Fibroblast of gingiva (primary cell): ENCODE measurements at regions not wholly inside any gene's neighbourhood (a gene's known extent, or its start where the extent isn't known, plus 50 kb on each side); places are given as distances from the start of the nearest gene placed in this dataset.
"Not testable (repeated sequence)": the region's sequence is repeated elsewhere in the genome, so short reads cannot be mapped to it uniquely, and the experiment has no call there.

Source experiments
- DNase-seq: peaks from one replicate; pipeline ENCODE4 v3.0.0-alpha.2; 2011; ENCODE audit warnings: low read depth

- no peak for DNase-seq
Measured at GRCh38 chr13:112145551-112146360, 78.8 kb downstream of the SOX1 start.

DNA sequence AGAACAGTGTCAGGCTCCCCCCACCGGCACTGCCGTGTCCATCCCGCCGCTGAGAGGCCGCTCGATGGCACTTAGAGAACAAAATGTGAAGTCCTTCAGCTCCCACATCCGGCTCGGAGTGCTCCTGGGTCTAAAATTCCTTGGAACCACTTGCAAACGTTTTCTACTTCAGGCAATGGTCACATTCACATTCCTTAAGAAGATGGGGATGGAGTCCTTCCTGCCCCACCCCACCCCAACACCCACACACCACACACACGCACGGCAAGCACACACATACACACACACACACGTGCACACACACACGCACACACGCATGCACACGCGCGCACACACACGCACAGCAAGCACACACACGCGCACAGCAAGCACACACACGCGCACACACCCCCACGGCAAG, 83.4 kb downstream of the SOX1 start:
- no peak for DNase-seq

DNA sequence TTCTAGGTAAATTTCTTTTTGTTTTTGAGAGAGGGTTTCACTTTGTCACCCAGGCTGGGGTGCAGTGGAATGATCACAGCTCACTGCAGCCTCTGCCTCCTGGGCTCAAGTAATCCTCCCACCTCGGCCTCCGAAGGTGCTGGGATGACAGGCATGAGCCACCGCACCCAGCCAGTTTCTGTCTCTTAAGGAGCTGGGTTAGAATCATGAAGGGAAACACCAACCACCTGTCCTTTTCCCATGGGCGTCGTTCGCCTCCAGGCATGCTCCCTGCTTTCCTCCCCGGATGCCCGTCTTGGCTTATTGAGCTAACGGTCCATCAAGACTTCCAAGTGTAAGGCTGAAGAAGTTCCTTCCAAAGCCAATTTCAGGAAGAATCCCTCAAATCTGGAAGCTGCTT, 85.9 kb downstream of the SOX1 start:
- no peak for DNase-seq

DNA sequence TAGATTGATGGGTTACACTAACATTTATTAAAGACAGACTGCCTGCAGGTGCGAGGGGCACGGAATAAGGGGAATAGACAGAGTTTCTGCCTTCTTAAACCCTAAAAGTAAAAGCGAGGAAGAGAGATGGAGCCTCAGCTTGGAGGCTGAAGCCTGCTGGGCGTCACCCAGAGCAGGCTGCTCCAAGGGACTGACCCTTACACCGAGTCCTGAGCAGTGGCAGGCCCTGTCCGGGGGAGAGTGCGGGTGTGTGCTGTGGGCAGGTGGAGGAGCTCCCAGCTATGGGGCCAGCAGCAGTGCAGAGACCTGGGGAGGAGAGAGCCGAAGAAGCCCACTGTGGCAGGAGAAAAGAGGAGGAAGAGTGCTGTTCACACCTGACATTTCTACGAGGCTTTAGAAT, 86.4 kb downstream of the SOX1 start:
- DNase-seq: no peak

DNA sequence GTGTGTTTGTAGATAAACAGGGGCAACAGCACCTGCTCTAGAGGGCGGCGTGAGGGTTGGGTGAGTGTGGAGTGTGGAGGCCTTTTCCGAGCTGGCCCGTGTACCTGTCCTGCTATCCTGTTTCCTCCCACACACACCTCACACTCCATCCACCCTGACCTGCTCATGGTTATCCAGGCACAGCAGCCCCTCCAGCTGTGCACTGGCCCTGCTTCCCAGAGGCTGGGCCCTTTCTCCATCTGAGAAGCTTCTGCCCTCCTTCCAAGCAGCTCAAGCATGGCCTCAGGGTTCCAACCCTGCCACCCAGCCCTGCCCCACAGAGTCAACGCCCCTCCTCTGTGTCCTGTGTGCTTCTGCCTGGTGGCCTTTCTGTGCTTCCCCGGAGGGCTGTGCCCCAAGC, 86.9 kb downstream of the SOX1 start:
- DNase-seq: no peak

- no peak for DNase-seq
Measured at GRCh38 chr13:112154301-112155060, 87.5 kb downstream of the SOX1 start.

GRCh38 chr13:112158961-112159360, 92.0 kb downstream of the SOX1 start:
- no peak for DNase-seq

DNA sequence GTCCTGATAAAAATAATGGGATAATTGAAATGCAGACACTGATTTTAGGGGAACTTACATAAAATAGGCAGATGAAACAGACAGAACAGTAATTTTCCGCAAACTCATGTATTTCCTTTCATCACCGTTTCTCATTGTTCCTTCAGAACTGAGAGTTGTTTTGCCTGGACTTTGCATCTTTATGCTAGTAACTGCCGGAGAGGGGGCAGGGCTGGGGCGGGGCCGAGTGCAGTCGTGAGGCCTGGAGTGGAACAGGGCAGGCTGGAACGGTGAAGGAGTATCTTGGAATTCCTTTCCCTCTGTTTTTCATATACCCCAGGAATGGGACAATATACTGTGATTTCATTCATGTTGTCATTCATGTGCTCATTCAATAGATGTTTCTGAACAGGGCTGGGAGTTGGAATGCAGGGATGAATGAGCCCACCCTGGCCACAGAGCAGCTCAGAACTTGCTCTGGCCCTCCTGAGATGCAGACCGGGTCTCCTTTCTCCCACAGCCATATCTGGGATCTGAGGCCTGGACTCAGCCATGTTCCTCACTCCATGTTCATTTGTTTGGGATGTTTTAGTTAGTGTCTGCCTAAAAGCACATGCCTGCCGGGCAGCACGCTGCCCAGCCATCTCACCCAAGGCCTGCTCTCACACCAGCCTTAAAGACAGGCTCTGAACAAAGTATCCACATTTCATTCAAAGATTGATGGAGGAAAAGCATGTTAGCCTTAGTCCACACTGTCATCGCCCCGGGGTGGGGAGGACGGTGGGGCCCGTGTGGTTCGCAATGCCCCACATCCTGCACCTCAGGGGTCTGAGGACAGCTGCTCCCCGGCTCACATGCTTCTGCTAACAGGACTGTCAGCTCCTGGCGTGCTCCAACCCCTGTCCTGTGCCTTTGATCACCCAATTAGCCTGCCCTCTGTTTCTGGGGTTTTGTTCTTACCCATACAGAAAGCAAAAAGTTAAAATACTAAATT, 92.9 kb downstream of the SOX1 start:
- DNase-seq: no peak

- DNase-seq: no peak
Measured at GRCh38 chr13:112160558-112160957, 93.6 kb downstream of the SOX1 start.

- no peak for DNase-seq
Measured at GRCh38 chr13:112161521-112162301, 94.8 kb downstream of the SOX1 start.

DNA sequence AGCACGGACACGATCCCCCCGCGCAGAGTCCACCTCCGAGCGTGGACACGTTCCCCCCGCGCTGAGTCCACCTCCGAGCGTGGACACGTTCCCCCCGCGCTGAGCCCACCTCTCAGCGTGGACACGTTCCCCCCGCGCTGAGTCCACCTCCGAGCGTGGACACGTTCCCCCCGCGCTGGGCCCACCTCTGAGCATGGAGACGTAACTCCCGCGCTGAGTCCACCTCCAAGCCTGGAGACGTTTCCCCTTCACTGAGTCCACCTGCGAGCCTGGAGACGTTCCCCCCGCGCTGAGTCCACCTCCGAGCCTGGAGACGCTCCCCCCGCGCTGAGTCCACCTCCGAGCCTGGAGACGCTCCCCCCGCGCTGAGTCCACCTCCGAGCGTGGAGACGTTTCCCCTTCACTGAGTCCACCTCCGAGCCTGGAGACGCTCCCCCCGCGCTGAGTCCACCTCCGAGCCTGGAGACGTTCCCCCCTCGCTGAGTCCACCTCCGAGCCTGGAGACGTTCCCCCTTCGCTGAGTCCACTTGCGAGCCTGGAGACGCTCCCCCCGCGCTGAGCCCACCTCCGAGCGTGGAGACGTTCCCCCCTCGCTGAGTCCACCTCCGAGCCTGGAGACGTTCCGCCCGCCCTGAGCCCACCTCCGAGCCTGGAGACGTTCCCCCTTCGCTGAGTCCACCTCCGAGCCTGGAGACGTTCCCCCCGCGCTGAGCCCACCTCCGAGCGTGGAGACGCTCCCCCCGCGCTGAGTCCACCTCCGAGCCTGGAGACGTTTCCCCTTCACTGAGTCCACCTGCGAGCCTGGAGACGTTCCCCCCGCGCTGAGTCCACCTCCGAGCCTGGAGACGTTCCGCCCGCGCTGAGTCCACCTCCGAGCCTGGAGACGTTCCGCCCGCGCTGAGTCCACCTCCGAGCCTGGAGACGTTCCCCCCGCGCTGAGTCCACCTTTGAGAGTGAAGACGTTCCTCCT, 97.0 kb downstream of the SOX1 start:
- DNase-seq: not testable (repeated sequence)

GRCh38 chr13:112165712-112166111, 98.8 kb downstream of the SOX1 start:
- no peak for DNase-seq

DNA sequence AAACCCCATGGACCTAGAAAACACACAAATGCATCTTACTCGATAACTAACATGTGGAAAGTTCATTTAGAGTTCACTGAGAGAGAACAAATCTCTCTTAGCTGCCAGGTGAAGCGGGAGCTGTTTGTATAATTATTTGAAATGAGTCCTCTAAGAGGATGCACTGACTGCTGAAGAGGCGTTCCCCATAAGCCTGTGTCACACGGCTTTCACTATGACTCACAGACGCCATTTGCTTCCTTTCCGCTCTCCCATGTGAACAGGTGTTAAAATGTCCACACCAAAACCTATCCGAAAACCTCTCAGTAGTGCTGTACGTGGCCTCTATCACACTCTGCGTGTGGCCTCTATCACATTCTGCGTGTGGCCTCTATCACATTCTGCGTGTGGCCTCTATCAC, 101.8 kb downstream of the SOX1 start:
- DNase-seq: no peak

GRCh38 chr13:112169941-112170822, 103.2 kb downstream of the SOX1 start:
- no peak for DNase-seq

DNA sequence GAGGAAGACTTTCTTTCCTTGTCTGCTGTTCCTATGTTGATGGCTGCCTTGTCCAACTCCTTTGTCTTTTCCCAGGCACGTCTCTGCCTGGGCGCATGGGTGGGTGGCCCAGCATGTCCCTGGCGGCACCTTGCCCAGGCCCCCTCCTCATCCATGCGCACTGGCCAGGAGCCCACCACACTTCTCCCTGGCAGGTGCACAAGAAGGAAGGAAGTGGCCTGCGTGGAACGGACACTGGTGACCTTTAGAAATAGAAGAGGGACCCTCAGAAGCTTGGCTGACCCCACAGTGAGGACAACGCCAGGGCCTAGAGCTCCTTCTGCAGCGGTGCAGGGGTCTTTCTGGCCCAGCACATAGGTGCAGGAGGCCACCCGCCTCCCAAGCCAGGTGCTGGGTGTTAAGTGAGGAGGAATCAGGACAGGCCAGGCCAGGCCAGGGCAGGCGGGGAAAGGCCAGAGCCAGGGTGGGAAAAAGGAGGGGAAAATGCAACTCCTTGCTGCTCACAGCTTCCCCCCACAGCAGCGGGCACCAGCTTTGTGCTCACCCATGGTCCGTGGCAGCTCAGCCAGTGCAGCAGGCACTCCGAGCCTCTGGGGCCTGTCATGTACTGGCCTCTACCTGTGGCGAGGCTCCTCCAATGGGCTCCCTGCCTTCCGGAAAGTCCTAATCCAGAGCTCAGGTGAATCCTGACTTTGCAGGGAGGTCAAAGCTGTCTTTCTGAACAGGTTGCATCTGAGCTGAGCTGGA, 104.0 kb downstream of the SOX1 start:
- DNase-seq: no peak

- no peak for DNase-seq
Measured at GRCh38 chr13:112171570-112171965, 104.6 kb downstream of the SOX1 start.

- DNase-seq: no peak
Measured at GRCh38 chr13:112172017-112172416, 105.1 kb downstream of the SOX1 start.

DNA sequence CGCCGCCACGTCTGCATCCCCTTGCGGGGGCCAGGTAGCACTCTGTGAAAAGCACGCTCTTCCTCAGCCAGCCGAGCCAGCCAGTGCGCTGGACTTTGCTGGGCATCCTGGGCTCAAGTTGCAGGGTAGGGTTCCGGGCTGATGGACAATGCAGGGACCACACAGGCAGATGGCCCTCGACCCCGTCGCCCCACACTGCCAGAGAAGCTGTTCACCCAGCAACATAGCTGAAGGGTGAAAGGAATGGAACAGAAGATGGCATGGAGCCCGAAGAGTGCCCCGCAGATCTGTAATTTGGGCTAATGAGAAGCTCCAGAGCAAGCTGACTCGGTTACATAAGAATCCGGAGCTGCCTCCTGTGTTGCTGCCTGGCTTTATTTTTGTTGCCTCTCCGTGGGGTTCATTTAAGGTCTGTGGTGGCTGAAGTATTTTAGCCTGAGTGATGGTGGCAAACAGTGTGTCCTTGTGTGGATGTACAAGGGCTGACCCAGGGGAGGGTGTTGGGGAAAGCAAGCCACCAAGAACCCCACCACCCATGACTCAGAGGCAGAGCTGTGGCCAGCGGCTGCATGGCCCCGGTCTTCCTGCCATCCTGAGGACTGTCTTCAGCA, 105.8 kb downstream of the SOX1 start:
- no peak for DNase-seq
